ENCODE measurements at regions not wholly inside any gene's neighbourhood (a gene's known extent, or its start where the extent isn't known, plus 50 kb on each side); places are given as distances from the start of the nearest gene placed in this dataset.

GRCh38 chr3:109926376-109926775, 589.0 kb upstream of the DPPA4 start:
- no peaks in the 10 kb centered on the region for H3K27me3 ChIP-seq (replicated peaks; ENCODE audit: insufficient read depth)
- H3K4me3 ChIP-seq = no peak overlapping the region
- H3K4me1 ChIP-seq (replicated peaks) = no peaks in the 10 kb centered on the region
- DNase-seq (ENCODE audit: low spot score) = no peak
- intact Hi-C loops (cut with DNase I) = no loop called here
- WGBS = 88% methylated on average over 8 of the region's 8 CpGs
- no peaks in the 10 kb centered on the region for H3K9me3 ChIP-seq
- TF ChIP-seq POLR2A (IDR thresholded peaks at IDR 0.05) = no peak
- no peak for TF ChIP-seq CTCF (IDR thresholded peaks at IDR 0.05)
- no peak for TF ChIP-seq POLR2AphosphoS5 (IDR thresholded peaks at IDR 0.05)
- H3K36me3 ChIP-seq = no peaks in the 10 kb centered on the region
- no peak overlapping the region for H3K27ac ChIP-seq

GRCh38 chr3:109927161-109927560, 589.8 kb upstream of the DPPA4 start:
- DNase-seq (ENCODE audit: low spot score) = no peak
- no peaks in the 10 kb centered on the region for H3K27me3 ChIP-seq (replicated peaks; ENCODE audit: insufficient read depth)
- H3K36me3 ChIP-seq = no peaks in the 10 kb centered on the region
- TF ChIP-seq POLR2A (IDR thresholded peaks at IDR 0.05) (no peak), POLR2AphosphoS5 (IDR thresholded peaks at IDR 0.05) (no peak), CTCF (IDR thresholded peaks at IDR 0.05) (no peak)
- no peaks in the 10 kb centered on the region for H3K4me1 ChIP-seq (replicated peaks)
- intact Hi-C loops (cut with DNase I) = no loop called here
- H3K9me3 ChIP-seq = no peaks in the 10 kb centered on the region
- H3K27ac ChIP-seq = no peak overlapping the region
- no peak overlapping the region for H3K4me3 ChIP-seq
- WGBS = 69% methylated on average over 2 of the region's 2 CpGs

DNA sequence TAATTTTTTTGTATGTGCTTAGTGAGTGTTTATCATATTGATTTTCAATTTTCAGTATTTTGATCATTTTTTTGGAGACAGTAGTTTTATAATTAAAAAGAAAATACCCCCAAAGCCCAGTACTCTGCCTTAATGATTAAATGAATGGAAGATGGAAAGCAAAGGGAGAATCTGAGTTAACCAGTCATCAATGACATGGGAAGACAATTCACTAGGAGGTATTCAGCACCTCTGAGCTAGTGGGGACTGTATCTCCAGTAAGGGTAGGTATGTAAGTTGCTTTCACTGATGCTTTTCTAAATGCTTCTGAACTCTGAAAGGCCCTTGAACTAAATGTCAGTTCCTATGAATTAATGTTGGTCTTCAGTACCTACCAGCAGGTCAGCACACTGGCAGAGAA, 590.4 kb upstream of the DPPA4 start:
- intact Hi-C loops (cut with DNase I) = no loop called here
- TF ChIP-seq POLR2A (IDR thresholded peaks at IDR 0.05) (no peak), POLR2AphosphoS5 (IDR thresholded peaks at IDR 0.05) (no peak), CTCF (IDR thresholded peaks at IDR 0.05) (no peak)
- H3K4me1 ChIP-seq (replicated peaks) = no peaks in the 10 kb centered on the region

DNA sequence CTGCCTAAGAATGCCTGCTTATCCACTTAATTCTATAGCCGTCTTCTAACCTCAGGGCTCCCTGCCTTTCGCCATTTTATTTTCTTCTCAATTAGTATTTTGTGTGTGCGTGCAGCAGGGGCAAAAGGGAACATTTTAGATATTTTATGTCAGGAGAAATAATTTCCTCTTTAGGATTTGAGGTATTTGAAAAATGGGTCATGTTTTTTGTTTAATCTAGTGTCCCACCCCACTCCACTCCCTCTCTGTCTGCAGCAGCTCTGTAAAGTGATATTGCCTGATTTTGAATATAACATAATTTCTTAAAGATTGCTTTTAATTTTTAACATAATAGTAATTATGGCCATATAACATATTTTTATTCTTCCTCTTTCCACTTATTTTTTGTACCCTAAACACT, 593.2 kb upstream of the DPPA4 start:
- no peaks in the 10 kb centered on the region for H3K9me3 ChIP-seq
- TF ChIP-seq CTCF (IDR thresholded peaks at IDR 0.05) = no peak
- no peak for TF ChIP-seq POLR2AphosphoS5 (IDR thresholded peaks at IDR 0.05)
- TF ChIP-seq POLR2A (IDR thresholded peaks at IDR 0.05) = no peak
- H3K4me3 ChIP-seq = no peak overlapping the region
- intact Hi-C loops (cut with DNase I) = no loop called here
- no peak overlapping the region for H3K27ac ChIP-seq
- DNase-seq (ENCODE audit: low spot score) = no peak
- H3K27me3 ChIP-seq (replicated peaks; ENCODE audit: insufficient read depth) = no peaks in the 10 kb centered on the region
- WGBS = 40% methylated on average over 3 of the region's 3 CpGs
- H3K4me1 ChIP-seq (replicated peaks) = no peaks in the 10 kb centered on the region
- H3K36me3 ChIP-seq = no peaks in the 10 kb centered on the region

More for the DNA sequence above, 590.4 kb upstream of the DPPA4 start:
- no peak for DNase-seq (ENCODE audit: low spot score)
- H3K27me3 ChIP-seq (replicated peaks; ENCODE audit: insufficient read depth) = no peaks in the 10 kb centered on the region
- H3K36me3 ChIP-seq = no peaks in the 10 kb centered on the region
- H3K27ac ChIP-seq = no peak overlapping the region
- no peak overlapping the region for H3K4me3 ChIP-seq
- no peaks in the 10 kb centered on the region for H3K9me3 ChIP-seq

DNA sequence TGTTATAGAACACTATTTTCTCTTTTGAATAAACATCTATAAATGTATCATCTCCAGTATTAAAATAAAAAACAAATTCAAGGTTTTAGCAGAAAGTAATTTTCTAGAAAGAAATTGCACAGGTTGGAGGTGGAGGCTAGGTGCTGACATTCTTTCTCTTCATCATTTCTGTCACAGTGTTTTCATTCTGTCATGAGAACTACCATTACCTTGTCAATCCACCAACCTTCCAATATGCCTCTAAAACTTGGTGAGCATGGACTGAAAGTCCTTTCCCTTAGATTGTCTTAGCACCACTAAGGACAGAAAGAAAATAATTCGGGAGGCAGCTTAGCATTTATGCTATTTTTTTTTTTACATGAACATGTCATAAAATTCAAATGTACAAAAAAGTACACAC, 596.2 kb upstream of the DPPA4 start:
- WGBS = 29% methylated on average over 1 of the region's 1 CpG
- Histone ChIP-seq H3K27ac (no peak overlapping the region), H3K4me3 (no peak overlapping the region), H3K36me3 (no peaks in the 10 kb centered on the region), H3K4me1 (replicated peaks) (no peaks in the 10 kb centered on the region), H3K27me3 (replicated peaks; ENCODE audit: insufficient read depth) (no peaks in the 10 kb centered on the region), H3K9me3 (no peaks in the 10 kb centered on the region)
- TF ChIP-seq POLR2A (IDR thresholded peaks at IDR 0.05) (no peak), POLR2AphosphoS5 (IDR thresholded peaks at IDR 0.05) (no peak), CTCF (IDR thresholded peaks at IDR 0.05) (no peak)
- no peak for DNase-seq (ENCODE audit: low spot score)
- intact Hi-C loops (cut with DNase I) = no loop called here

Data from prostate gland (tissue), 2 donors.